AG09309 (cell line): ENCODE measurements at regions not wholly inside any gene's neighbourhood (a gene's known extent, or its start where the extent isn't known, plus 50 kb on each side); places are given as distances from the start of the nearest gene placed in this dataset.

ENCODE experiments used
- DNase-seq: peaks from one replicate; pipeline ENCODE4 v3.0.0-alpha.2; 2010; ENCODE audit warnings: low read depth
- H3K4me3 ChIP-seq: 2 replicates; pipeline ENCODE4 v1.5.1; 2011; ENCODE audit warnings: mild to moderate bottlenecking, low read depth, low read length, moderate library complexity; ENCODE audit not compliant: control insufficient read depth
- CTCF ChIP-seq: IDR thresholded peaks from 2 replicates; pipeline ENCODE4 v1.5.1; 2011; ENCODE audit warnings: mild to moderate bottlenecking, low read depth, low read length, inconsistent platforms; ENCODE audit not compliant: insufficient read depth, control insufficient read depth; ENCODE audit errors: missing control alignments

GRCh38 chr6:22091424-22091948, 205.3 kb downstream of the PRL start:
- no peak for TF ChIP-seq CTCF
- no peak for DNase-seq
- H3K4me3 ChIP-seq = no peak overlapping the region

GRCh38 chr6:22095836-22096235, 201.0 kb downstream of the PRL start:
- H3K4me3 ChIP-seq = no peak overlapping the region
- no peak for DNase-seq
- no peak for TF ChIP-seq CTCF

- H3K4me3 ChIP-seq = no peak overlapping the region
- no peak for DNase-seq
- TF ChIP-seq CTCF = no peak
Observed at GRCh38 chr6:22098601-22099031, 198.2 kb downstream of the PRL start.

- no peak for TF ChIP-seq CTCF
Observed at GRCh38 chr6:22099231-22099630, 197.6 kb downstream of the PRL start.

GRCh38 chr6:22099923-22100322, 196.9 kb downstream of the PRL start:
- DNase-seq = no peak
- no peak for TF ChIP-seq CTCF
- H3K4me3 ChIP-seq = no peak overlapping the region

More at GRCh38 chr6:22099231-22099630, 197.6 kb downstream of the PRL start:
- no peak overlapping the region for H3K4me3 ChIP-seq
- DNase-seq = no peak

GRCh38 chr6:22101163-22101562, 195.7 kb downstream of the PRL start:
- no peak overlapping the region for H3K4me3 ChIP-seq
- no peak for TF ChIP-seq CTCF
- no peak for DNase-seq

GRCh38 chr6:22102671-22103070, 194.2 kb downstream of the PRL start:
- TF ChIP-seq CTCF = no peak
- H3K4me3 ChIP-seq = no peak overlapping the region
- DNase-seq = no peak
